Right lobe of liver (tissue), 4 donors: ENCODE measurements at regions not wholly inside any gene's neighbourhood (a gene's known extent, or its start where the extent isn't known, plus 50 kb on each side); places are given as distances from the start of the nearest gene placed in this dataset.

Experiments used
- CTCF ChIP-seq, 4 donors: fragments of 200-600 bp in 3 of 4; fragments of 450-650 bp in 1 of 4; IDR thresholded peaks; one replicate each; pipeline versions ENCODE4 v1.5.1 to v1.8.0; 2016 to 2022; ENCODE audit warnings: antibody characterized with exemption in 4 of 4, mild to moderate bottlenecking in 2 of 4
- POLR2A ChIP-seq: fragments of 450-650 bp; IDR thresholded peaks from one replicate; pipeline ENCODE4 v1.6.1; 2017; ENCODE audit warnings: antibody characterized with exemption, mild to moderate bottlenecking
- donor health status: DM: no; HTN: no; CAD: no.
- donor health status: DM: no; HTN: no; CAD: no.
- donor health status: DM: no; HTN: yes; CAD: no.

GRCh38 chr2:175854129-175854528 is 147.9 kb downstream of the LNPK start:
- TF ChIP-seq CTCF (IDR thresholded peaks at IDR 0.05), result no peak
- no peak for TF ChIP-seq POLR2A
